ENCODE measurements at regions not wholly inside any gene's neighbourhood (a gene's known extent, or its start where the extent isn't known, plus 50 kb on each side); places are given as distances from the start of the nearest gene placed in this dataset.

GRCh38 chr2:12035956-12036639 lies 289.7 kb downstream of the LPIN1 start:
- DNase-seq: no peak
- in situ Hi-C loops (cut with HindIII; ENCODE audit: low pct_ligation_motif_present, low pct_unique_long_range_greater_than_20kb, low sequenced_read_pairs): no loop called here

GRCh38 chr2:12036640-12036983 lies 290.2 kb downstream of the LPIN1 start:
- in situ Hi-C loops (cut with HindIII; ENCODE audit: low pct_ligation_motif_present, low pct_unique_long_range_greater_than_20kb, low sequenced_read_pairs): no loop called here

GRCh38 chr2:12037301-12037700 lies 290.9 kb downstream of the LPIN1 start:
- no peak for DNase-seq
- in situ Hi-C loops (cut with HindIII; ENCODE audit: low pct_ligation_motif_present, low pct_unique_long_range_greater_than_20kb, low sequenced_read_pairs): no loop called here

More at GRCh38 chr2:12036640-12036983, 290.2 kb downstream of the LPIN1 start:
- DNase-seq: no peak

- no peak for DNase-seq
- in situ Hi-C loops (cut with HindIII; ENCODE audit: low pct_ligation_motif_present, low pct_unique_long_range_greater_than_20kb, low sequenced_read_pairs): no loop called here
These were observed 294.8 kb downstream of the LPIN1 start for GRCh38 chr2:12041236-12041635.

GRCh38 chr2:12043131-12043530 lies 296.7 kb downstream of the LPIN1 start:
- in situ Hi-C loops (cut with HindIII; ENCODE audit: low pct_ligation_motif_present, low pct_unique_long_range_greater_than_20kb, low sequenced_read_pairs): no loop called here
- no peak for DNase-seq

- in situ Hi-C loops (cut with HindIII; ENCODE audit: low pct_ligation_motif_present, low pct_unique_long_range_greater_than_20kb, low sequenced_read_pairs): no loop called here
- no peak for DNase-seq
These were observed 298.4 kb downstream of the LPIN1 start for GRCh38 chr2:12044857-12045256.

GRCh38 chr2:12045864-12046291 lies 299.4 kb downstream of the LPIN1 start:
- no peak for DNase-seq
- in situ Hi-C loops (cut with HindIII; ENCODE audit: low pct_ligation_motif_present, low pct_unique_long_range_greater_than_20kb, low sequenced_read_pairs): no loop called here

- DNase-seq: no peak
- in situ Hi-C loops (cut with HindIII; ENCODE audit: low pct_ligation_motif_present, low pct_unique_long_range_greater_than_20kb, low sequenced_read_pairs): no loop called here
These were observed 300.2 kb downstream of the LPIN1 start for GRCh38 chr2:12046641-12047040.

- DNase-seq: no peak
- in situ Hi-C loops (cut with HindIII; ENCODE audit: low pct_ligation_motif_present, low pct_unique_long_range_greater_than_20kb, low sequenced_read_pairs): no loop called here
These were observed 301.3 kb downstream of the LPIN1 start for GRCh38 chr2:12047761-12048160.

- peak; percentile 13 for DNase-seq
- in situ Hi-C loops (cut with HindIII; ENCODE audit: low pct_ligation_motif_present, low pct_unique_long_range_greater_than_20kb, low sequenced_read_pairs): no loop called here
These were observed 302.1 kb downstream of the LPIN1 start for GRCh38 chr2:12048550-12048949.

GRCh38 chr2:12050396-12050795 lies 304.0 kb downstream of the LPIN1 start:
- in situ Hi-C loops (cut with HindIII; ENCODE audit: low pct_ligation_motif_present, low pct_unique_long_range_greater_than_20kb, low sequenced_read_pairs): no loop called here
- DNase-seq: no peak

- in situ Hi-C loops (cut with HindIII; ENCODE audit: low pct_ligation_motif_present, low pct_unique_long_range_greater_than_20kb, low sequenced_read_pairs): no loop called here
- no peak for DNase-seq
These were observed 305.4 kb downstream of the LPIN1 start for GRCh38 chr2:12051831-12052230.

GRCh38 chr2:12052796-12053195 lies 306.4 kb downstream of the LPIN1 start:
- in situ Hi-C loops (cut with HindIII; ENCODE audit: low pct_ligation_motif_present, low pct_unique_long_range_greater_than_20kb, low sequenced_read_pairs): no loop called here
- no peak for DNase-seq

- in situ Hi-C loops (cut with HindIII; ENCODE audit: low pct_ligation_motif_present, low pct_unique_long_range_greater_than_20kb, low sequenced_read_pairs): no loop called here
- DNase-seq: no peak
These were observed 308.7 kb downstream of the LPIN1 start for GRCh38 chr2:12054956-12055618.

- in situ Hi-C loops (cut with HindIII; ENCODE audit: low pct_ligation_motif_present, low pct_unique_long_range_greater_than_20kb, low sequenced_read_pairs): no loop called here
- DNase-seq: no peak
These were observed 311.2 kb downstream of the LPIN1 start for GRCh38 chr2:12057436-12058166.

- in situ Hi-C loops (cut with HindIII; ENCODE audit: low pct_ligation_motif_present, low pct_unique_long_range_greater_than_20kb, low sequenced_read_pairs): no loop called here
- no peak for DNase-seq
These were observed 313.4 kb downstream of the LPIN1 start for GRCh38 chr2:12059616-12060441.

GRCh38 chr2:12060886-12061285 lies 314.5 kb downstream of the LPIN1 start:
- in situ Hi-C loops (cut with HindIII; ENCODE audit: low pct_ligation_motif_present, low pct_unique_long_range_greater_than_20kb, low sequenced_read_pairs): no loop called here
- no peak for DNase-seq

GRCh38 chr2:12061286-12062052 lies 315.0 kb downstream of the LPIN1 start:
- no peak for DNase-seq
- in situ Hi-C loops (cut with HindIII; ENCODE audit: low pct_ligation_motif_present, low pct_unique_long_range_greater_than_20kb, low sequenced_read_pairs): no loop called here

Data from ACHN (cell line).